H1 (cell line): ENCODE measurements at regions not wholly inside any gene's neighbourhood (a gene's known extent, or its start where the extent isn't known, plus 50 kb on each side); places are given as distances from the start of the nearest gene placed in this dataset.

ENCODE experiments used
- BACH1 ChIP-seq: IDR thresholded peaks from 2 replicates; pipeline ENCODE4 v1.6.1; 2012; ENCODE audit warnings: low read length, improper control_type of control experiment
- BCL11A ChIP-seq, 2 experiments: IDR thresholded peaks; one replicate each; pipeline ENCODE4 v1.6.1; 2011; ENCODE audit warnings: low read depth in 2 of 2, low read length in 2 of 2, mild to moderate bottlenecking in 2 of 2
- HDAC6 ChIP-seq: IDR thresholded peaks from one replicate; pipeline ENCODE4 v1.7.1; 2012; ENCODE audit warnings: low read depth, mild to moderate bottlenecking, inconsistent platforms, low read length, moderate library complexity
- RFX5 ChIP-seq: IDR thresholded peaks from 2 replicates; pipeline ENCODE4 v1.6.1; 2011; ENCODE audit warnings: low read depth, low read length, improper control_type of control experiment, borderline replicate concordance
- SP4 ChIP-seq: IDR thresholded peaks from 2 replicates; pipeline ENCODE4 v1.6.1; 2012; ENCODE audit warnings: low read length, inconsistent platforms

DNA sequence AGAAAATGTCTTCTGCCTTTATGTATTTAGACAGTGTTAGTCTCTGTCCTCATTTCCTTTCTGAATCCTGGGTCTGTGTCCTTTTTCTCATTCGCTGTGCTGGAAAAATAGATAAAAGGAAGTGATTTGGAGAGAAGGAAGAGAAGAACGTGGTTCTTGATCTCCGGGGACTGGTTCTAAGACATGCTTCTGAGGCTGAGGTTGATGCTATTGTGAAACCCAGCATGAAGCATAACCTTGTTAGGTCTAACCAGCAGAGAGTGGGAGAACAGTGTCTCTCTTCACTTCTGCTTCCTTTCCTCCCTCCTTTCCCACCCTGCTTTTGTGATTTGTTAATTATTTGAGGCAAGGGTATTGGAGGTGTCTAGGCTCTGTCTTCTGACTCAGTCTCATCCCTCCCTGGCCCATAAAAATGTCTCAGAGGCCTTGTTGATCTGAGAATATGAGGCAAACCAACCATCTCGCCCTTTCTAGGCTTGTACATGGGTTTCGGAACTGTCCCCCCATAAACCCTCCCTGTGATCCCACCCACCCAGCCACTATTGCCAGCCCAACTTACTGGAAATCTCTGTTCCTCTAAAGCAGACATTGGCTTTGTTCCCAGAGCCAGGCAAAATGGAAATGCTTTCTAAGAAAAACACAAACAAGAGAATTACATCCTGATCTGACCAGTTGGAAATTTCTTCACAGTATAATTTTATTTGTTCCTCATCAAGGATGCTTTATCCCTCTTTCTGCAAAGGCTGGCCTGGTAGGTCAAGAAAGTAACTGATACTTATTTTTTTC, 360.6 kb upstream of the TNP1 start (continued):
- TF ChIP-seq BACH1 (no peak), HDAC6 (no peak), BCL11A (IDR thresholded peaks at IDR 0.05; ENCODE audit: low read depth in 2 of 2, low read length in 2 of 2) (no peak), SP4 (no peak), RFX5 (no peak)
